Neural crest cell (in vitro differentiated cells): ENCODE measurements at regions not wholly inside any gene's neighbourhood (a gene's known extent, or its start where the extent isn't known, plus 50 kb on each side); places are given as distances from the start of the nearest gene placed in this dataset.
"Not testable (repeated sequence)": the region's sequence is repeated elsewhere in the genome, so short reads cannot be mapped to it uniquely, and the experiment has no call there.

Experiments
- DNase-seq: peaks from one replicate; pipeline ENCODE4 v3.0.0; 2021; ENCODE audit warnings: low read depth, mixed read lengths, low spot score
- H3K27ac Mint-ChIP-seq: one replicate; pipeline ENCODE4 v1.8.0; 2021; ENCODE audit warnings: mild to moderate bottlenecking, mixed read lengths; ENCODE audit not compliant: unreplicated experiment
- H3K27me3 Mint-ChIP-seq: 2 replicates; pipeline ENCODE4 v1.8.0; 2021; ENCODE audit warnings: low read depth, mild to moderate bottlenecking, mixed read lengths
- H3K36me3 Mint-ChIP-seq: 2 replicates; pipeline ENCODE4 v1.8.0; 2021; ENCODE audit warnings: low read depth, mild to moderate bottlenecking, mixed read lengths
- H3K4me1 Mint-ChIP-seq: 2 replicates; pipeline ENCODE4 v1.8.0; 2021; ENCODE audit warnings: mixed read lengths
- H3K4me3 Mint-ChIP-seq: one replicate; pipeline ENCODE4 v1.8.0; 2021; ENCODE audit warnings: mild to moderate bottlenecking, mixed read lengths
- H3K9me3 Mint-ChIP-seq: 2 replicates; pipeline ENCODE4 v1.8.0; 2021; ENCODE audit warnings: mixed read lengths
- TF ChIP-seq, protein P1 (sequence below): fragments of 200-600 bp; sonication (generic); conservative IDR thresholded peaks from 2 replicates; pipeline ENCODE4 v1.5.0; 2021; ENCODE audit warnings: antibody characterized with exemption, mild to moderate bottlenecking

DNA sequence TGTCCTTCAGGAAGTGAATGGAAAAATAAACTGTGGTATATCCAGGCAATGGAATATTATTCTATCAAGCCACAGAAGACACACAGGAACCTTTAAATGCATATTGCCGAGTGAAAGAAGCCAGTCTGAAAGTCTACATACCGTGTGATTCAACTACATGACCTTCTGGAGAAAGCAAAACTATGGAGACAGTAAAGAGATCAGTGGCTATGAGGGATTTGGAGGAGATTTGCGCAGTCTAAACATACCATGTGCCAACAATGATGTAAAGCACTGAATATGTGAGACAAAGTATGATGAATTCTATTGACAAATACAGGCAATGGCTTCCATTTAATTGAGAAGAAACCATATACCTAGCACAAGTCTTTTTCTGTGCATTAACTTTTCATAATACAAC is 518.3 kb upstream of the ZNF337 start:
- H3K27me3 Mint-ChIP-seq = peaks cover 66% of the 10 kb centered on the region

DNA sequence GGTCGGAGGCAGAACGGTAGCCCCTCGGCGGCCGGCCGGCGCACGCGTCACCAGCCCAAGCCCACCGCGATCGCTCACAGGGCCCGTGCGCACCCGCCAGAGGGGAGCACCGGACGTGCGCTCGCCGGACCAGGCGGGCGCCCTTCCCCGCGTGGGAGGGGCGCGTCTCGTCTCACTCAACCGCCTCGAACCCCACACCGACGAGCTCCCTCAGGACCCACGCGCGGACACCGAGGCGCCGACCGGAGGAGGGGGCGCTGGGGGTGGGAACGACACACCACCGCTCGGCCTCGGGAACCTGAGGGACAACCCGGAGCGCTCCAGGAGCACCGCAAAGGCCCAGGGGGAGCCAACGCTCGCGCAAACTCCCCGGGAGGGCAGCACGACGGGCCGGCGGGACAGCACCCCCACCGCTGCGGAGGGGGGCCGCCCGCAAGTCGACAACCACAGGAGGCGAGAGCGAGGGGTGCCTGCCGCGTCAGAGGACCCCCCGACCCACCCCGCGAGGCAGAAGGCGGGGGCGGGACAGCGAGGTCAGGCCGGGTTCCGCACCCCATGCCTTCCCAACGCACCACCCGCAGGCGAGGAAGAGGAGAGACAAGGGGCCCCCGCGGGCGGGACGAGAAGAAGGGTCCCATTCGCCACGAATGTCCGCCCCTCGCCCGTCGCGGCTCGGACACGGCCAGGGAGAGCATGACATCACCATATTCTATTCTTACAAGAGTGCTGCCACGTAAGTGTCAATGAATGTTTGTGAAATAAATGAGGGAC is 512.7 kb upstream of the ZNF337 start:
- H3K4me3 Mint-ChIP-seq = peak overlapping the region; percentile 47
- H3K36me3 Mint-ChIP-seq = peaks cover 3% of the 10 kb centered on the region
- H3K9me3 Mint-ChIP-seq = no peaks in the 10 kb centered on the region
- no peak overlapping the region for H3K27ac Mint-ChIP-seq
- TF ChIP-seq, protein P1, sequence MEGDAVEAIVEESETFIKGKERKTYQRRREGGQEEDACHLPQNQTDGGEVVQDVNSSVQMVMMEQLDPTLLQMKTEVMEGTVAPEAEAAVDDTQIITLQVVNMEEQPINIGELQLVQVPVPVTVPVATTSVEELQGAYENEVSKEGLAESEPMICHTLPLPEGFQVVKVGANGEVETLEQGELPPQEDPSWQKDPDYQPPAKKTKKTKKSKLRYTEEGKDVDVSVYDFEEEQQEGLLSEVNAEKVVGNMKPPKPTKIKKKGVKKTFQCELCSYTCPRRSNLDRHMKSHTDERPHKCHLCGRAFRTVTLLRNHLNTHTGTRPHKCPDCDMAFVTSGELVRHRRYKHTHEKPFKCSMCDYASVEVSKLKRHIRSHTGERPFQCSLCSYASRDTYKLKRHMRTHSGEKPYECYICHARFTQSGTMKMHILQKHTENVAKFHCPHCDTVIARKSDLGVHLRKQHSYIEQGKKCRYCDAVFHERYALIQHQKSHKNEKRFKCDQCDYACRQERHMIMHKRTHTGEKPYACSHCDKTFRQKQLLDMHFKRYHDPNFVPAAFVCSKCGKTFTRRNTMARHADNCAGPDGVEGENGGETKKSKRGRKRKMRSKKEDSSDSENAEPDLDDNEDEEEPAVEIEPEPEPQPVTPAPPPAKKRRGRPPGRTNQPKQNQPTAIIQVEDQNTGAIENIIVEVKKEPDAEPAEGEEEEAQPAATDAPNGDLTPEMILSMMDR = no peak
- peaks cover 5% of the 10 kb centered on the region for H3K4me1 Mint-ChIP-seq
- DNase-seq = peak; percentile 16
- peaks cover 72% of the 10 kb centered on the region for H3K27me3 Mint-ChIP-seq

More for the DNA sequence above, 518.3 kb upstream of the ZNF337 start:
- TF ChIP-seq, protein P1 = no peak
- Mint-ChIP-seq H3K27ac (no peak overlapping the region), H3K4me3 (no peak overlapping the region), H3K9me3 (peaks cover 6% of the 10 kb centered on the region), H3K36me3 (no peaks in the 10 kb centered on the region), H3K4me1 (peaks cover under 1% of the 10 kb centered on the region)
- no peak for DNase-seq

DNA sequence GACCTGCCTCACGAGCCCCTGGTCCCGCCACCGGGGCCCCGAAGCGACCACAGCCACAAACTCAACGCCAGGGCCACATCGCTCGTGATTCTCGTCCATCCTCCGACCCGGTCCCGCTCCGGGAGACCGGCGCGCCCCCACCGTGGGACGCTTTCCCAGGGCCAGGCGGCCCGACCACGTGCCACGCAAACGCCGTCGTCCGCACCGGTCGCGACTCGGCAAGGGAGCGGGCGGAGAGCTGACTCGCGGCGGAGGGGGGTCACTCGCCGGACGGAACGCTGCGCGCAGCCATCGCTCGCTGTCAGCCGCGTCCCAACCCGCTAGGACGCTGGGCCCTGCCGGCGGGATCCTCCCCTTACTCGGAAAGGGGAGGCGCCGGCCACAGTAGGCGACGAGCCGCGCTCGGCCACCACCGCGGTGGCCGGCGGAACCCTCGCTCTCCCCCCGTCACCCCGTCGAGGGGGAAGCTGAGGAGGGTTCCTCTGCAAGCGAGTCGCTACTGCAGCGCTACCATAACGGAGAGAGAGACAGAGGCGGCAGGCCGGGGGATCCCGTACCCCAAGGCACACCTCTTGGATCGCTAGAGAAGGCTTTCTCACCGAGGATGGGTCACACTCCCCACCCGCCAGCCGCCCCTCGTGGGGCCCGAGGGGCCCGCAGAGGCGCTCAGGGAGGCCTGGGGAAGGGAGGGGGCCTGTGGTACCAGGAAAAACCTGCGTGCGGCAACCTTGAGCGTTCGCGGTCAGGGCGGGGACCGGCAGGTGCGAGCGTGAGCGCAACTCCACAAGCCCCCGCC is 511.8 kb upstream of the ZNF337 start:
- H3K4me3 Mint-ChIP-seq = peak overlapping the region; percentile 27
- peak; percentile 40 for DNase-seq
- peaks cover 3% of the 10 kb centered on the region for H3K36me3 Mint-ChIP-seq
- H3K4me1 Mint-ChIP-seq = peaks cover 5% of the 10 kb centered on the region
- peaks cover 63% of the 10 kb centered on the region for H3K27me3 Mint-ChIP-seq
- H3K9me3 Mint-ChIP-seq = no peaks in the 10 kb centered on the region
- no peak overlapping the region for H3K27ac Mint-ChIP-seq
- TF ChIP-seq, protein P1 = no peak

DNA sequence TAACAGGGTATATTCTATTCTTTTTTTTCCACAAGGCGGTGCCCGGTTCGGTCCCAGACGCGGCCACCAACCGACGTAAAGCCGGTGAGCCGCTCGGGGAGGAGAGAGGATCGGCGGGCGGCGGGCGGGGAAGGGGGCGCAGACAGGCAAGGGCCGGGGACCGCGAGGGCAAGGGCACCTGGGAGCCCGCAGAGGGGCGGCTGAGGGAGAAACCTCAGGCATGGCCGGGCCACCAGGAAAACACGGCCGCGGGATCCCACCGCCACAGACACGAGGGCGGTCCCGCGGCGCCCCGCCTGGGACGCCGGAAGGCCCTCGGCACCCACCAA is 511.3 kb upstream of the ZNF337 start:
- not testable (repeated sequence) for H3K4me1 Mint-ChIP-seq, H3K9me3 Mint-ChIP-seq, H3K36me3 Mint-ChIP-seq, H3K27ac Mint-ChIP-seq
- Mint-ChIP-seq H3K27me3 (peaks cover 62% of the 10 kb centered on the region), H3K4me3 (peak overlapping the region; percentile 84)
- DNase-seq = peak; percentile 2

DNA sequence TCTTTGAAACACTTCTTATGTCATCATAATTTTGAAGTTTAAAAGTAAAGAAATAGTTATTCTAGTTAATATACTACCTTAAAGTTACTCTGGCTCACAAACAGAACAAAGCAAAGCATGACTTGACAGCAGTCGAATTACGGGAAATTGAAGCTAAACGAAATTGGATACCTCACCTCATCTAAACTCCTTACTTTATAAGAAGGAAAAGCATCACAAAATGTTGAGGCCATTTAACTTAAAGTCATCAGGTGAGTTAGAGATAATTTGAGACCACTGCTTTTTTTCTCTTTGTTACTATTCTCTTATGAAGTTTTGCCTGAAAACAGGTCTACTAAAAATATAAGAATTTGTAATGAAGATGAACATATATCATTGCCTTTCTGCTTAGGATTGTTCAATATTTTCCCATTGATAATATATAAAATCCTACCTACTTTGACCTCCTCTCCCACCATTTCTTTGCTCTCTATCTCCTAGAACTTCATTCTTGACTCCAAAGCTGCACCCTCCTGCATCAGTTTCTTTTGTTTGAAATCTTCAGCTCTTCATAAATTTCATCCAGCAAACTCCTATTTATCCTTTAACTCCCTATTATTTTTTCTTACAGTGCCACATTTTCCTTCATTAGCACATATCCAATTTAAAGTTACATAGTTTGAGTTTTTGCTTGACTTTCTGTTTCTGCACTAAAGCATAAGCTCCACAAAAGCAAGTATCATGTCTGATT is 510.7 kb upstream of the ZNF337 start:
- Mint-ChIP-seq H3K27me3 (peaks cover 58% of the 10 kb centered on the region), H3K4me3 (peak overlapping the region; percentile 84), H3K36me3 (peaks cover 3% of the 10 kb centered on the region), H3K4me1 (peaks cover 5% of the 10 kb centered on the region), H3K9me3 (no peaks in the 10 kb centered on the region), H3K27ac (no peak overlapping the region)
- TF ChIP-seq, protein P1 = no peak
- DNase-seq = no peak
